Retina (tissue), 1 donor: ENCODE measurements at regions not wholly inside any gene's neighbourhood (a gene's known extent, or its start where the extent isn't known, plus 50 kb on each side); places are given as distances from the start of the nearest gene placed in this dataset.

ENCODE experiments used
- DNase-seq: peaks from one replicate; pipeline ENCODE4 v3.0.0-alpha.2; 2016

DNA sequence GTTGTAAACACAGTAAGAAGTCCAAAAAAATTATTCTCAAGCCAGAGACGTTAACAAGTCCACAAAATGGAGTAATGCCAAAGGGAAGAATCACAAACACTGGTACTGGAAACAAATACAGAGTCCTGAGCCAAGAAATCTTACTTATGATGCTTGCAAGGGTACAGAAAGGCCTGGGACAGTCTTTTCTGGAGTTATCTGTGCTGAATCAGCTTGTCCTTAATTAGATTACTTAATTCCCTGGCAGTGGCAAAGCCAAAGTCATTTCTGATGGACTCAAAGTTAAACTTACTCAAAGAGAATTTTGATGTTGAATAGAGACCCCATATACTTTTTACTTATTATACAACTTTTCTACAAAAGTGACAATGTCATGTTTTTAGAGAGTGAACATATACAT lies 610.5 kb upstream of the ITGA1 start:
- DNase-seq: no peak

DNA sequence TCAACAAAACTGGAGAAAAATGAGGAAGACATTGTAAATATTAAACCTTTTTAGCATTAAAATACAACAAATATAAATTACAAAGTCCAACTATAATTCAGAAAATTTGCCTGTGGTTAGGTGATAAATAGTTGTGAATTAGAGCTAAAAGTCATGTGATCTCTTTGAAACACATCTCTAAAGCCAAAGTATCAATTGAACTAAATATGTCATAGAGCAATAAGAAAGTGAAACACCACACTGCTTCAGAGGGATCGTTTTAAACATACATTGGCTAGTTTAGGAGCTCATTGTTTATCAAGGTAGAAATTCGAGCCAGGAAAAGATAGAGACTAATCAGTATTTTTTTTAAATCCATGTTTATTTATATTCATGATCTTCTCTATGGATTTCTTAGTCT lies 606.3 kb upstream of the ITGA1 start:
- no peak for DNase-seq

DNA sequence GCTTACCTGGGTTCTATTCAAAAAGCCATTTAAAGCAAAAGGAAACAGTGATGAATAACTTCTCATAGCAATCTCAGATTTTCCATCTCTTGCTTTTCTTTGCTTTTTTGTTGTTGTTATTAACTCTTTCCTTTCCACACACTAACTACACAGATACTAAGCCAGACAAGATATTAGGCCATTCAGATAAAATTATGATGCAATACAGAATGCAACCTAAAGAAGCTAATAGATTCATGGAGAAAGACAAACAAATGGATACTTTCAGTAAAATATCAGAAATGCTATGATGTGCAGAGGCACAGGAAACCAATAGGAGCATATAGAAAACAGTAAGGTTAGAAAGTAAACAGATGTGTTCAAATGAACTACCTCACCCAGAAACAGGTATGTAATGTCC lies 597.0 kb upstream of the ITGA1 start:
- DNase-seq: no peak

DNA sequence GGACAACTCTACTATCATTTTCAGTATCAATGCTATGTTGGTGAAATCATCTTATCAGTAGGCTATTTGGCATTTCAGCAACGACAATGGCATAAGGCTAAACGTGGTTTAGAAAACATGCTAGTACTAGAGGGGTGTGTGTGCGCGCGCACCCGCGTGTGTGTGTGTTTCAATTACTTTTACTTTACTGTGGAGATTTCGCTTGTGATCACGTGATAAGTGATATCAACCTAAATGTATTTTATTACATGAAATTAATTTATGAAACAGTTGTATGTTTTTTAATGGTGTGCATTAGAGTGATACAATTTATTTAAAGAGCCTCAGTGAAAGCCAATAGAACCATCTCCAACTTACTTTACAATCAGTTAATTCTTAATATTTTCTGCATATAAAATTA lies 587.9 kb upstream of the ITGA1 start:
- no peak for DNase-seq

DNA sequence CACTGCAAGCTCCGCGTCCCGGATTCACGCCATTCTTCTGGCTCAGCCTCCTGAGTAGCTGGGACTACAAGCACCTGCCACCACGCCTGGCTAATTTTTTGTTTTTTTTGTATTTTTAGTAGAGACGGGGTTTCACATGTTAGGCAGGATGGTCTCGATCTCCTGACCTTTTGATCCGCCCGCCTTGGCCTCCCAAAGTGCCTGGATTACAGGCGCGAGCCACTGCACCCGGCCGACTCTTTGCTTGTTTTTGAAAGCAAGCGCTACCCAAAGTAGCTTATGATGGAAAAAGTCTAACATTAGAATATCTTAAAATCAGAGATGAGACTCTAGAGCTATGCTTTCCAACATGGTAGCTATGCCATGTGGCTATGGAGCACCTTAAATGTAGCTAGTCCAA lies 585.5 kb upstream of the ITGA1 start:
- no peak for DNase-seq

DNA sequence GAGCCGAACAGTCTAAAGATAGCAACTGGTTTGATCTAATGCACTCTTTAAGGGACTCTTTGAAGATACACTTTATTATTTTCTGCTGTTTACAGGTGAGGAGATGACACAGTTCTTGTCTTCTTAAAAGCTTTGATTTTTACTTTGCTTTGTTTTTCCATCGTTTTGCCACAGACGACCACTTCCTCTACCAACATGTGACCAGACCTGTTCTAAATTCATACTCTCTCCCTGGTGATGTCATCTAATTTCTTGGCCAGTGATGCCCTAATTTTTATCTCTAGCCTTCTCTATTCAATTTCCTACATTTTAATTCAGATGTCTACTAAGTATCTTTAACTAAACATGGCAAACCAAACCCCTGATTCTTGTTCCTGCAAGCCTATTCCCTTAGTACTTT lies 583.4 kb upstream of the ITGA1 start:
- DNase-seq: no peak
